22Rv1 (cell line): ENCODE measurements at regions not wholly inside any gene's neighbourhood (a gene's known extent, or its start where the extent isn't known, plus 50 kb on each side); places are given as distances from the start of the nearest gene placed in this dataset.

ENCODE experiments used
- CTCF ChIP-seq: fragments of 450-650 bp; IDR thresholded peaks from 2 replicates; pipeline ENCODE4 v1.5.1; 2017; ENCODE audit warnings: mild to moderate bottlenecking
- ZFX ChIP-seq: fragments of 450-650 bp; IDR thresholded peaks from 2 replicates; pipeline ENCODE4 v1.6.1; 2017; ENCODE audit warnings: antibody characterized with exemption, borderline replicate concordance

GRCh38 chr7:17022920-17023319 lies 141.1 kb upstream of the AGR3 start:
- TF ChIP-seq CTCF (no peak), ZFX (no peak)
